Gastroesophageal sphincter (tissue), 4 donors: ENCODE measurements at regions not wholly inside any gene's neighbourhood (a gene's known extent, or its start where the extent isn't known, plus 50 kb on each side); places are given as distances from the start of the nearest gene placed in this dataset.

Source experiments
- ATAC-seq: fragments of 150-250 bp; one replicate; pipeline ENCODE4 v1.9.1; 2016; ENCODE audit warnings: mild to moderate bottlenecking, moderate library complexity
- H3K27ac ChIP-seq, 4 donors: fragments of 200-600 bp; sonication (generic) in 3 of 4; 1 replicate in 3 of 4; 2 replicates in 1 of 4; pipeline ENCODE4 v1.5.1; 2016 to 2019
- H3K27me3 ChIP-seq: fragments of 200-600 bp; sonication (generic); one replicate; pipeline ENCODE4 v1.5.1; 2019
- H3K36me3 ChIP-seq, 2 donors: fragments of 200-600 bp; sonication (generic); one replicate each; pipeline ENCODE4 v1.5.1; 2019; ENCODE audit warnings: control low read depth in 1 of 2
- H3K4me1 ChIP-seq, 3 donors: fragments of 200-600 bp; sonication (generic); 1 replicate in 2 of 3; 2 replicates in 1 of 3; pipeline ENCODE4 v1.5.1; 2016 to 2019; ENCODE audit warnings: control low read depth in 2 of 3
- H3K4me3 ChIP-seq, 2 donors: fragments of 200-600 bp; sonication (generic); one replicate each; pipeline ENCODE4 v1.5.1; 2019; ENCODE audit warnings: mild to moderate bottlenecking in 1 of 2, moderate library complexity in 1 of 2
- H3K9me3 ChIP-seq, 3 donors: fragments of 200-600 bp; sonication (generic); one replicate each; pipeline ENCODE4 v1.5.1; 2017 to 2019; ENCODE audit warnings: control low read depth in 2 of 3
- EP300 ChIP-seq: sonication (generic); formaldehyde crosslinking; IDR thresholded peaks from one replicate; pipeline ENCODE4 v1.6.1; 2017; ENCODE audit warnings: antibody characterized with exemption, mild to moderate bottlenecking
- POLR2A ChIP-seq, 2 donors: fragments of 450-650 bp; IDR thresholded peaks; one replicate each; pipeline ENCODE4 v1.6.1; 2017; ENCODE audit warnings: antibody characterized with exemption in 2 of 2, mild to moderate bottlenecking in 2 of 2, moderate library complexity in 1 of 2
- POLR2AphosphoS5 ChIP-seq: sonication (generic); formaldehyde crosslinking; IDR thresholded peaks from one replicate; pipeline ENCODE4 v1.6.1; 2017; ENCODE audit warnings: antibody characterized with exemption
- WGBS, 2 donors: methylation state at CpG; one replicate each; pipeline ENCODE4 v1.1.5; 2018; ENCODE audit warnings: low coverage in 1 of 2; 5-methylcytosine and 5-hydroxymethylcytosine counted together
- TF ChIP-seq, protein P1 (sequence below), 4 experiments: fragments of 200-600 bp in 2 of 4; fragments of 450-650 bp in 2 of 4; sonication (generic) in 1 of 4; IDR thresholded peaks; one replicate each; pipeline ENCODE4 v1.5.1; 2017 to 2019; ENCODE audit warnings: antibody characterized with exemption in 4 of 4, mild to moderate bottlenecking in 2 of 4, moderate library complexity in 2 of 4

DNA sequence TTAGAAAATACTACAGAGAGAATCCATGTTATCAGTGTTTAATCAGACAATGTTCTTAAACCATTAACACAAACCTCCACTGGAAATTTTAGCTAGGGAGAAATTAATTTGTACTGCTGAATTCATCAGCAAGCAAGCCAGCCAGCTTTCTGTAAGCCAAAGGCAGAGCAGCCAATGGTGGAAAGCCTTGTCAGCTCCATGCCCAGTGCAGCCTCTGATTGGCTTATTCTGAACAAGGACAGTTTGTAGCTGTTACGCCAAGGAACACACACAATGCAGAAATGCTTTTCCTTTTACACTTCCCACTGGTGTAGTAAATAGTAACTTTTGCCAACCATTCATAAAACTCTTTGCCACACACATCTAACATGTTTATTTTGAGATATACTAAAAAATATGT, 265.0 kb downstream of the TENT5A start:
- Histone ChIP-seq H3K4me3 (no peak overlapping the region), H3K9me3 (no peaks in the 10 kb centered on the region), H3K27ac (no peak overlapping the region), H3K36me3 (no peaks in the 10 kb centered on the region), H3K4me1 (no peaks in the 10 kb centered on the region), H3K27me3 (no peaks in the 10 kb centered on the region)
- no peak for ATAC-seq
- WGBS, 2 donors = 39 to 40% methylated on average over 1 of the region's 1 CpG
- no peak for TF ChIP-seq POLR2A (IDR thresholded peaks at IDR 0.05)
- TF ChIP-seq, protein P1, sequence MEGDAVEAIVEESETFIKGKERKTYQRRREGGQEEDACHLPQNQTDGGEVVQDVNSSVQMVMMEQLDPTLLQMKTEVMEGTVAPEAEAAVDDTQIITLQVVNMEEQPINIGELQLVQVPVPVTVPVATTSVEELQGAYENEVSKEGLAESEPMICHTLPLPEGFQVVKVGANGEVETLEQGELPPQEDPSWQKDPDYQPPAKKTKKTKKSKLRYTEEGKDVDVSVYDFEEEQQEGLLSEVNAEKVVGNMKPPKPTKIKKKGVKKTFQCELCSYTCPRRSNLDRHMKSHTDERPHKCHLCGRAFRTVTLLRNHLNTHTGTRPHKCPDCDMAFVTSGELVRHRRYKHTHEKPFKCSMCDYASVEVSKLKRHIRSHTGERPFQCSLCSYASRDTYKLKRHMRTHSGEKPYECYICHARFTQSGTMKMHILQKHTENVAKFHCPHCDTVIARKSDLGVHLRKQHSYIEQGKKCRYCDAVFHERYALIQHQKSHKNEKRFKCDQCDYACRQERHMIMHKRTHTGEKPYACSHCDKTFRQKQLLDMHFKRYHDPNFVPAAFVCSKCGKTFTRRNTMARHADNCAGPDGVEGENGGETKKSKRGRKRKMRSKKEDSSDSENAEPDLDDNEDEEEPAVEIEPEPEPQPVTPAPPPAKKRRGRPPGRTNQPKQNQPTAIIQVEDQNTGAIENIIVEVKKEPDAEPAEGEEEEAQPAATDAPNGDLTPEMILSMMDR (IDR thresholded peaks at IDR 0.05) = no peak
- no peak for TF ChIP-seq POLR2AphosphoS5
- no peak for TF ChIP-seq EP300

DNA sequence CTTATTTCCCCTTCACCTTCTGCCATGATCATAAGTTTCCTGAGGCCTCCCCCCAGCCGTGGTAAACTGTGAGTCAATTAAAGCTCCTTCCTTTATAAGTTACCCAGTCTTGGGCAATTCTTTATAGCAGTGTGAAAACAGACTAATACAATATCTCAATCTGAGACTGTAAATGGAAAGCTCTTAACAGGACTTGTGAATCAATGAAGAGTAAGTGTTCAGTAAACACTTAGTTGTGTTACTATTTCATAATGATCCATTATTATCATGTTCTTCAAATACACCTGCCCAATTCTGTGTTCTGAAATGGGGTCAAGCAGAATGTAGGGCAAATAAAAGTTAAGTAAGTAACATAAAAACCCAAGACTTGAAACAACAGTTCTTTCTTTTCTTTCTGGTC, 266.2 kb downstream of the TENT5A start:
- no peak for ATAC-seq
- TF ChIP-seq POLR2AphosphoS5 (no peak), EP300 (no peak), POLR2A (IDR thresholded peaks at IDR 0.05) (no peak)
- TF ChIP-seq, protein P1 (IDR thresholded peaks at IDR 0.05) = no peak
- WGBS, 2 donors = 50 to 67% methylated on average over 1 of the region's 1 CpG
- no peaks in the 10 kb centered on the region for H3K27me3 ChIP-seq
- no peaks in the 10 kb centered on the region for H3K9me3 ChIP-seq
- H3K36me3 ChIP-seq = no peaks in the 10 kb centered on the region
- no peak overlapping the region for H3K27ac ChIP-seq
- H3K4me1 ChIP-seq = no peaks in the 10 kb centered on the region
- H3K4me3 ChIP-seq = no peak overlapping the region

DNA sequence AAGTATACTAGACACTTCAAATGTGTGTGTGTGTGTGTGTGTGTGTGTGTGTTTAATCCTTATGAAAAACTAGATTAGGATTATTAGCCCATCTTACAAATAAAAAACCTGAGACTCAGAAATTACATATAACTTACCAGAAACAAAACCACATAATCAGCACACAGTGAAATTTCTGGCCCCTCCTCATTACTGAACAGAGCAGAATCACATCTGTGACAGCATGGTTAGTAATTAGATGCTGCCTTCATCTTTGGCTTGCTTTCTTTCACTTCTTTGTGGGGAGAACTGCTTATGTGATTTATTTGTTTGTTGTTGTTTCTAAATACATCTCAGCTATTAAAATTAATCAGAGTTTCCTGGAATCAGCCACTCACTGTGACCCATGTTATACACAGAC, 267.1 kb downstream of the TENT5A start:
- no peak for ATAC-seq
- H3K4me1 ChIP-seq = no peaks in the 10 kb centered on the region
- H3K27me3 ChIP-seq = no peaks in the 10 kb centered on the region
- no peaks in the 10 kb centered on the region for H3K9me3 ChIP-seq
- H3K4me3 ChIP-seq = no peak overlapping the region
- no peak overlapping the region for H3K27ac ChIP-seq
- TF ChIP-seq POLR2A (IDR thresholded peaks at IDR 0.05) (no peak), EP300 (no peak), POLR2AphosphoS5 (no peak)
- TF ChIP-seq, protein P1 (IDR thresholded peaks at IDR 0.05) = no peak
- H3K36me3 ChIP-seq = no peaks in the 10 kb centered on the region

DNA sequence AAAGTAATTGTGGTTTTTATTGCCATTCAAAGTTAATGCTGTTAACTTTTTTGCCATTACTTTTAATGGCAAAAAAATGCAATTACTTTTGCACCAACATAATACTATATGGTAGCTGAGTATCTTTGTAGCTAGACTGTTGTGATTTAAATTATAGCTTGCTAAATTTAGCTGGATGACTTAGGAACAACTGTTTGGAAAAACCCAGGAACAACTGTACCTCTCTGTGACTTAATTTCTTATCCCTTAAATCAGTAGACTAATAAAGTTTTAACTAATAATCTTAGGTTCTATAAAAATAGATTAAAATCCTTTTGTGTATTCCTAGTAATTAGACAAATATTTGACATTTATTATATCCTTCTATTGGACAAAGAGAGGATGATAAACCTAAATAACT, 268.2 kb downstream of the TENT5A start:
- Histone ChIP-seq H3K9me3 (no peaks in the 10 kb centered on the region), H3K27ac (no peak overlapping the region), H3K36me3 (no peaks in the 10 kb centered on the region), H3K4me1 (no peaks in the 10 kb centered on the region), H3K27me3 (no peaks in the 10 kb centered on the region), H3K4me3 (no peak overlapping the region)
- ATAC-seq = no peak
- TF ChIP-seq POLR2AphosphoS5 = no peak

DNA sequence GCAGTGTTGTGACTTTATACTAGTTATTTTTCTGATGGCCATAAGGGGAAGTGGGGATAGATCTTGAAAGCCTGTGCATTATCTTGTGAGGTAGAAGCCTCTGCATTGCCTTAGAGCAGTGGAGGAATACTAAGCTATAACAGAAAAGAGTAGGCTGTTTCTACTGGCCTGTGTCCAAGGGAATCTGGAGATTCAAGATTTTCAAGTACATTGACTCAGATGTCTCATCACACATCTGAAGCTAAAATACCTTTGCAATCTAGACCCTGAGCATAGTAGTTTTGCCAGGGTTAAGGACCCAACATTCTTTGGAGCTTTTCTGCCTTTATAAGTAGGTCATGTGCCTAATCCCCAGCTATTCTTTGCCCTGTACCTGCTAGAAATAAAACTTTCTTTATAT, 272.3 kb downstream of the TENT5A start:
- Histone ChIP-seq H3K4me1 (no peaks in the 10 kb centered on the region), H3K27ac (no peak overlapping the region), H3K4me3 (no peak overlapping the region), H3K9me3 (no peaks in the 10 kb centered on the region), H3K27me3 (no peaks in the 10 kb centered on the region), H3K36me3 (no peaks in the 10 kb centered on the region)
- TF ChIP-seq EP300 (no peak), POLR2A (IDR thresholded peaks at IDR 0.05) (no peak), POLR2AphosphoS5 (no peak)
- TF ChIP-seq, protein P1 (IDR thresholded peaks at IDR 0.05) = no peak
- ATAC-seq = no peak

DNA sequence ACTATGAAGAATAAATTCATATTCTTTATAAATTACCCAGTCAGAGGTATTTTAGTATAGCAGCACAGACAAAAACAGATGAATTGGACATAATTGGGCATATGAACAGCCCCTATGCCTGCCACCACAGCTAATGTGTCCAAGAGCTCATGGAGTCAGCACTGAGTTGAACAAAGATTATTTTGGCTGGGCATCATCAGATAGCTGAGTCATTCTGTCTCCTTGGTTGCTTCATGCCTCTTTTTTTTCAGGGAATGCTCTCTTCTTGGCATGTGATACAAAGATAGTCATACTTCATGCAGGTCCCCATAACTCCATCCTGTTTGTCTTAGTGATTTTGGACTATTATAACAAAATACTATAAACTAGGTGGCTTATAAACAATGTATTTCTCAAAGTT, 275.6 kb downstream of the TENT5A start:
- Histone ChIP-seq H3K4me1 (no peaks in the 10 kb centered on the region), H3K36me3 (no peaks in the 10 kb centered on the region), H3K27me3 (no peaks in the 10 kb centered on the region), H3K27ac (no peak overlapping the region), H3K4me3 (no peak overlapping the region), H3K9me3 (no peaks in the 10 kb centered on the region)
- TF ChIP-seq POLR2AphosphoS5 (no peak), EP300 (no peak), POLR2A (IDR thresholded peaks at IDR 0.05) (no peak)
- TF ChIP-seq, protein P1 (IDR thresholded peaks at IDR 0.05) = no peak
- no peak for ATAC-seq
